ENCODE measurements at regions not wholly inside any gene's neighbourhood (a gene's known extent, or its start where the extent isn't known, plus 50 kb on each side); places are given as distances from the start of the nearest gene placed in this dataset.

DNA sequence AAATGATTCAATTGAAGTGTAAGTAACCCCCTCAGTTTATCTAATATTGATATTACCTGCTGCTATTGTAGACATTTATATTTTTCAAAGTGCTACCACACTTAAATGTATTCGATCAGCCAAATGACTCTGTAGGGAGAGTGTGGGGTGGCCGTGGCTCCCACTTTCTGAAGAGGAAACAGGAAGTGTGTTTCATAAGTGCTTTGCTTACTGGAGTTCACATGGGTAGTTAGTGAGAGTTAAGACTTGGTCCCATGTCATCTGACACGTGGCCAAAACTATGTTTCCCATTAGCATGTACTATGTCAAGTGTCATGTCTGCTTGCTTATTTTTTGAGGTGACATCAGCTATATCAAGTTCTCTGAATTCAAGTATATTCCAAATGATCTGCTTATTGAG, 308.1 kb upstream of the GATB start:
- TF ChIP-seq POLR2AphosphoS5 (IDR thresholded peaks at IDR 0.05; ENCODE audit: low read depth, low read length) (no peak), POLR2A (IDR thresholded peaks at IDR 0.05; ENCODE audit: low read depth, low read length) (no peak), SPI1 (IDR thresholded peaks at IDR 0.05; ENCODE audit: low read depth, low read length) (no peak), TAF1 (IDR thresholded peaks at IDR 0.05; ENCODE audit: low read depth, low read length) (no peak), POU2F2 (IDR thresholded peaks at IDR 0.05; ENCODE audit: low read depth, low read length) (no peak)

All from GM12891 (cell line).